ENCODE measurements at regions not wholly inside any gene's neighbourhood (a gene's known extent, or its start where the extent isn't known, plus 50 kb on each side); places are given as distances from the start of the nearest gene placed in this dataset.

DNA sequence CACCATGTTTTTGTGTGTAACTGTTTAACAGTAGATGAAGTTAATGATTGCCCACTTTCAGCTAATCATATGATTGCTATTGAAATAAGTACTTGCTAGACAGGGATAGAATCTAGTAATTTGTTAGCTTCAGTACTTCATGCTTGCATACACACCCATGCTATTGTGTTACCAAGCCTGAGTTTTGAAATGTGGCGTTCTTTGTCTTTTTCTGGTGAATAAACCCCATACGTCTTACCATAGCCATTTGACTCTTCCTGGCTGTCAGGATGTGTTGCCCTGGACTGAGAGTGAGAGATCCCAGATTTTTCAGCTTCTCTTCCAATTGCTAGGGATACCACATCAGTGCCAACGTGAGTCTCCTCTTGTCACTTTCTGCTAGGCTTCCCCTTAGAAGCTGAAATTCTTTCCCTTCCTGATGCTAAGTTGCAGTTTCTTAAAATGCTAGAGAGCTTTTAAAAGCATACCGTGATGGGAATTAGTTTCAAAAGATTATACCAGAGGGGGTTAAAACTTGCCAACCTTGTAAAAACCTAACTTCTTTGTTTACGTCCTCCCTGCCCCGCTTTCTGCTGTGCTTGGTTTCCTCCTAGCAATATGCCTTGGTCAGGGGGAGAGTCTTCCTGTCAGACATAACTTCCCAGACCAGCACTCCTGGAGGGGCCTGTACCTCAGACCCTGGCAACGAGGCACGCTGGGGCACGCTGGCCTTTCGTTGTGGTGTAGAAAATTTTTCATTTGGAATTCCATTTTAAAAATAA is 62.9 kb upstream of the ULK4 start:
- POLR2A ChIA-PET = interaction anchor here (0.6 to 1.3 kb wide), 5 partner anchors 12 to 35 kb away, joined by 3 to 6 read pairs (median 5); no protein-coding TSS in a partner anchor
- H3K36me3 ChIP-seq (replicated peaks in 1 of 2; ENCODE audit: control extremely low read depth in 1 of 2, control insufficient read depth in 1 of 2, extremely low read depth in 1 of 2, insufficient read depth in 2 of 2, low read length in 1 of 2) = peaks cover 0 to 3% of the 10 kb centered on the region in 2 experiments

More for the DNA sequence above, 62.9 kb upstream of the ULK4 start:
- Histone ChIP-seq H3K27ac (ENCODE audit: low read length in 2 of 2) (peak overlapping the region; percentile 59 to 81), H3K9me3 (ENCODE audit: control extremely low read depth in 1 of 3, control insufficient read depth in 2 of 3, insufficient read depth in 1 of 3, low read length in 2 of 3) (peaks cover 0 to 8% (median 0%) of the 10 kb centered on the region in 3 donors), H4K20me1 (ENCODE audit: control insufficient read depth, insufficient read depth, low read length, poor library complexity, severe bottlenecking) (peaks cover 90% of the 10 kb centered on the region), H3K4me1 (ENCODE audit: control insufficient read depth in 2 of 2, insufficient read depth in 2 of 2, low read length in 2 of 2) (peaks cover 64 to 69% of the 10 kb centered on the region in 2 donors), H3K79me2 (ENCODE audit: control insufficient read depth, insufficient read depth, low read length) (peaks cover 100% of the 10 kb centered on the region), H2AFZ (ENCODE audit: insufficient read depth, low read depth, low read length, poor library complexity, severe bottlenecking) (no peak overlapping the region), H3K4me2 (replicated peaks; ENCODE audit: low read depth, low read length, poor library complexity, severe bottlenecking) (peak overlapping the region; percentile 61), H3K9ac (ENCODE audit: low read length) (peak overlapping the region; percentile 34), H3K4me3 (ENCODE audit: control extremely low read depth in 1 of 5, extremely low read depth in 1 of 5, insufficient read depth in 1 of 5, low read depth in 2 of 5, low read length in 4 of 5) (peak overlapping the region in 3 of 5 experiments; percentile 14 to 18 (median 15)), H3K27me3 (replicated peaks in 1 of 4; ENCODE audit: control extremely low read depth in 1 of 4, control insufficient read depth in 3 of 4, insufficient read depth in 4 of 4, low read length in 3 of 4) (no peaks in the 10 kb centered on the region)
- intact Hi-C loops (cut with micrococcal nuclease) = loop anchor here (1.0 to 2.0 kb wide), 2 partner anchors 7 to 16 kb away; no protein-coding TSS in a partner anchor
- peak; percentile 26 for ATAC-seq (ENCODE audit: low read depth)
- Mint-ChIP-seq H3K4me1 (peaks cover 81% of the 10 kb centered on the region), H3K9me3 (ENCODE audit: insufficient read depth) (no peaks in the 10 kb centered on the region), H3K27me3 (no peaks in the 10 kb centered on the region), H3K4me3 (peak overlapping the region; percentile 68), H3K27ac (peak overlapping the region; percentile 69)
- DNase-seq = no peak
- CTCF ChIA-PET = interaction anchor here (0.7 to 1.9 kb wide), 6 partner anchors 10 to 166 kb away, joined by 3 to 9 read pairs (median 4); no protein-coding TSS in a partner anchor
- TF ChIP-seq EZH2 (IDR thresholded peaks at IDR 0.05; ENCODE audit: borderline replicate concordance, insufficient read depth, low read depth, low read length, poor library complexity, severe bottlenecking) (no peak), CTCF (IDR thresholded peaks at IDR 0.05) (no peak)
- 20% methylated on average over 1 of the region's 10 CpGs for WGBS (ENCODE audit: insufficient coverage)
